ENCODE measurements at regions not wholly inside any gene's neighbourhood (a gene's known extent, or its start where the extent isn't known, plus 50 kb on each side); places are given as distances from the start of the nearest gene placed in this dataset.
"Not testable (repeated sequence)": the region's sequence is repeated elsewhere in the genome, so short reads cannot be mapped to it uniquely, and the experiment has no call there.

DNA sequence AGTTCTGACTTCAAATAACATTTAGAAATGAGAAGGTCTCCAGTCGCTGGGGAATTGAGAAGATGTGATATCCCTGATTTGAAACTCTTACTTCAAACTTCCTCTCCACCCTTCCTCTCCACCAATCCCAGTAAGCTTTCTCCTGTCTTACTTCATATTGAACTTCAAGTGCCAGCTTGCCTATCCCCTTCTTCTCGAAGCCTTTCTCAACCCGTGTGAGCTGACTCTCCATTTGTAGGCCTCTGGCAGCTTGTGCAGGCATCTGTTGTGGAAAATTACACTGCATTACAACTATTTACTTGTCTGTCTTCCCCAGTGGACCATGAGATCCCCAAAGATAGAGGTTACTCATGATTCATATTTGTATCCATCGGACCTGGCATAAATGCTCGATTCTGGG lies 280.8 kb upstream of the CDH5 start:
- no peak for DNase-seq

- DNase-seq = not testable (repeated sequence)
Measured at GRCh38 chr16:66084731-66085130, 281.8 kb upstream of the CDH5 start.

DNA sequence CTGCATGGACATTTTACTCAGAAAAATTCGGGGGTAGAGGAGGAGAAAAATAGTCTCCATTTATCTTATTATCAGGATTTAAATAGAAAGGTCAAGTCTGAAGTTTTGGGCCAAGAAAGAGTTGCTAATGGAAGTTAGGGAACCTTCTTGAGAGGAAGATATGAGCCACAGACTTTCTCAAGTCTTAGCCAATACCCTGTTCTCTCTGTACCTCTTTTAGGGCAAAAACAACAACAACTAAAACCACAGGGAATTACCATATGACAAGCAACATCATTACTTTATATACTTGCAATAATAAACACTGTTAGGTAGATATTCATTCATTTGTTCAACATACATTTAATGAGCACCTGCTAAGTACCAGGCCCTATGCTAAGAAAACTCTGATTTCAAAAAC lies 282.2 kb upstream of the CDH5 start:
- DNase-seq = no peak

GRCh38 chr16:66083171-66083570 lies 283.3 kb upstream of the CDH5 start:
- DNase-seq = no peak

- DNase-seq = no peak
Measured at GRCh38 chr16:66082424-66082823, 284.1 kb upstream of the CDH5 start.

DNA sequence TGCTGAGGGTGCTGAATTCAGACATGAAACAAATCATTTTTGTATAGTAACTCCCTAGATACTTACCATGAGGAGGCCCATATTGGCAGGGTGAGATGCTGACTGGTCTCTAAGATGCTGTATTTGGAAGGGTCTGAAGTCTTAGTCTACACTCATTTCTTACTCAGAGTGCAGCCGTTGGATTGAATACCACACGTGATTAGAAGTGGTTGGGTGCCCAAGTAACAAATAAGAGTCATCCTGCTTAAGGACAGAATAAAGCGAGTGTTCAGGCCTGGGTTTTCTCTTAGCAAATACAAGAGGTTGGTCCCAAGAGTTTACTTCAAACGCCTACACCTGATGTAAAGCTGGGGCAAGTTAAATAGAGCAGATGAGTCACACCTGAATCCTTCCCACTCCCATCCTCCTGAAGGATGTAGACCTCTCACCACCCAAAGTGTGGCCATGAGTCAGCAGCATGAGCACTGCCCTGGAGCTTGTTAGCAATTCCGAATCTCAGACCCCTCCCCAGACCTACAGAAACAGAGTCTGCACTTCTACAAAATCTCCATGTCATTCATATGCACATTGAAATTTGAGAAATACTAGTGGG lies 284.6 kb upstream of the CDH5 start:
- no peak for DNase-seq

DNA sequence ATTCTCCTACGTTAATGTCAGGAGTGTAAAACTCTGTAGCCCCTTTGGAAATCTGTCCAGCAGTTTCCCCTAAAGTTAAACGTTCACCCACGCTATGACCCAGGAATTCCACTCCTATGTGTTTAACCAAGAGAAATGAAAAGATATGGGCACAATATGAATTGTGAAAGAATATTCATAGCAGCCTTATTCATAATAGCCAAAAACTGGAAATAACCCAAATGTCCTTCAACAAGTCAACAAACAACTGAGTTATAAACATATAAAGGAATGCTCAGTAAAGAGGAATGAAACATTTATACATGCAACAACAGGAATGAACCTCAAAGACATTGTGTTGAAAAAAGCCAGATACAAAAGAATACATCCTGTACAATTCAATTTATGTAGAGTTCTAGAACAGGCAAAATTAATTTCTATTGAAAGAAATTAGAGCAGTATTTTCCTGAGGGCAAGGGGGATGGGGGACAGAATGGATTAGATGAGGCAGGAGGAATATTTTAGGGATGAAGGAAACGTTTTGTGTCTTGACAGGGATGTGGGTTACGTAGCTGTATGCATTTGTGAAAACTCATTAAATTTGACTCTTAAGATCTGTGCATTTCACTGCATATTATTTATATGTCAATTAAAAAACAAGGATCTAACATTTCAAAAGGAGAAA lies 286.7 kb upstream of the CDH5 start:
- DNase-seq = no peak

DNA sequence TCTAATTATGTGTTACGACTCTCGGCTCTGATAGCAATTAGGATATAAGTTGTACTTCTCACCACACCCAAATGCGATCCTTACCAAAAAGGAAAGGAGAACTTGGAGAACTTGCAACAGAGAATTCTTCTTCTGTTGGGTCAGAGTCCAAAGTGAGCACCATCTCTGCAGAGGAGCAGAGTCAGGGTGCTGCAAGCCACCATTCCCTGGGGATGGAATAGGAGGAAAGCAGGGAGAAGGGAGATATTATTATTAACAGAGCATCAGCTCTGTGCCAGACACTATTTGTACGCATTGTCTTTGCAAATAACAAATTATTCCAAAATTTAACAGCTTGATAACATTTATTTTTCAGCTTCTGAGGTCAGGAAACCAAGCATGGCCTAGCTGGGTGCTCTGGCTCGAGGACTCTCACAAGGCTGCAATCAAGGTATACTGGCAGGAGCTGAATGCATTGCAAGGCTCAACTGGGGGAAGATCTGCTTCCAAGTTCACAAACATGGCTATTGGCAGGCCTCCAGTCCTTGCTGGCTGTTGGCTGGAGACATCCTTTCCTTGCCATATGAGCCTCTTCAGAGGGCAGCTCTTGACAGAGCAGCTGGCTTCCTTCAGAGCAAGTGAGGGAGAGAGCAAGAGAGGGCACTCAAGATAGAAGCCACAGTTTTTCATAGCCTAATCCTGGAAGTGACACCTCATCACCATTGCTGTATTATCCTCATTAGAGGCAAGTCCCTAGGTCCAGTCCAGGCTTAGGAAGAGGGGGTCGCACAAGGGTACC lies 296.2 kb upstream of the CDH5 start:
- DNase-seq = peak; percentile 14

DNA sequence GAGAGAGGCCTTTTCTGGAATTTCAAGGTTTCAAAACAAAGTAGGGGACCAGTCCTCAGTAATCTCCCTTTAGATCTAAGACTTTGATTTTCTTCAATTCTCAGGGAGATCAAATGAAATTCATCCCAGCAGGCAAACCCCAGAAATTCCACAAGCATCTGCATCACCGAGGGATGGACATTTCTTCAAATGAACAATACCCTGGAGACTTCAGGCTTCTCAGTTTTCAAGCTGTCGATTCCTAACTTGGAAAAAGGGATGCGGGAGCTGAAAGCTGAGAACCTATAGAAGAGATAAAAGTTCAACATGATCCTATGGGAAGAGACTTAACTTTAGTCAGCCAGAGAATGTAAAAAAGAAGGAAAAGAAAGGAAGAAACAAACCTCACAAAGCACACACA lies 296.9 kb upstream of the CDH5 start:
- no peak for DNase-seq

DNA sequence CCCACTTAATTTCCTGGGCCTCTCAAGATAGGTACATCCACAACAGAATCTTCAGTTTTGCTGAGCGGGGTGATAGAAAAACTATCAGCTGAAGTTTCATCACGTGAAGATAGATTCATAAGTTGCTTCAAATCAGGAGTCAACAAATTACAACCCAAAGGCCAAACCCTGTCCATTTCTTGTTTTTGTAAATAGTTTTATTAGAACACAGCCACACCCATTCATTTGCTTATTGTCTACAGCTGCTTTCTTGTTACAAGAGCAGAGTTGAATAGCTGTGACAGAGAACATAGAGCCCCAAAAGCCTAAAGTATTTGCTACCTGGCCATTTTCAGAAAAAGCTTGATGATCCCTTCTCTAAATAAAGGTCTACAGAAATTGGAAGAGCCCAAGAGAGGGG lies 300.1 kb upstream of the CDH5 start:
- no peak for DNase-seq

DNA sequence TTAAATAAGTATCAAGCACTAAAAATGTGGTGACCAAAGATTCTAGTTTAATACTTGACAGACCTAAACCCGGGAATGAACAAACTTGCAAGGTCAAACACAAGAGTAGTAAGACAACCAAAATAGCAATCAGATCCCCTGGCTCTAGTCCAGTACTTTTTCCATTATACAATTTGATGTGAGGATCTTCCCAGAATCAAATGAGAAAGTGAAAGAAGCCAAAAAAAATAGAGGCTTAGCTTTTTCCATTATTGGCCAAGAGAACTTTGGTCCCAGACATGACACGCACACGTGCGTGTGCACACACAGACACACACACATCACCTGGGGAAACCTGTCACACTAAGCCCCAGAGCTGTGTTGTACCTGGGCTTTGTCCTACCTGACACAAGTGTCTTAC lies 300.6 kb upstream of the CDH5 start:
- no peak for DNase-seq

DNA sequence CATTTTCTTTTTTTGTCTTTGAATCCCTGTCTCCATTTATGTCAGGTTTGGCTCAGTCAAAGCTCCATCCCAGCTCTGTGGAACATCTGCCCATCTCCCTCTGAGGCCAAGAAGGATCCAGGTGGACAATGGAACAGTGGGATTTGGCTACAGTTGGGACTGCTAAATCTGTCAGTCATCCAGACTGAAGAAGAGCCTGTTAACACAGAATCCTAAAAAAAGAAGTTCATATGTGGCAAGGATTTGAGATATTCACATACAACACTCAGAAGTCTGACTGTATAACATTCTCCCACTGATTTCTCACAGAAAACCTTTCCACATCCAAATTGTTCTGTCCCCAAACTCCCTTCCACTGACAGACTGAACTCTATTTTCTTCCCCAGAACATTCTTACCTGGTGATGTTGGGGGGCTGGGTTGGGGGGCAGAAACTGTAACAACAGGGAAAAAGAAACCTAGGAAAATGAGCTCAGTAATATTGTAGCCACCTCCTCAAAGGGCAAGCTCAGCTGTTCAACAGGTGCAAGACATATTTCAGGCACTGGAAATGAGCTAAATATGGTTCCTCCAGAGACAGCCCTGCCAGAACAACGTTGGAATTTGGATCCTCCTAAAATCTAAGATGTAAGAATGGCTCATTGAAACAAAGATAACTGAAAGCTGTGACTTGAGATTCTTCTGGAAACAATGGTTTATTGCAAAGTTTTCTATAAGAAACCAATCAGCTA lies 301.5 kb upstream of the CDH5 start:
- DNase-seq = no peak

DNA sequence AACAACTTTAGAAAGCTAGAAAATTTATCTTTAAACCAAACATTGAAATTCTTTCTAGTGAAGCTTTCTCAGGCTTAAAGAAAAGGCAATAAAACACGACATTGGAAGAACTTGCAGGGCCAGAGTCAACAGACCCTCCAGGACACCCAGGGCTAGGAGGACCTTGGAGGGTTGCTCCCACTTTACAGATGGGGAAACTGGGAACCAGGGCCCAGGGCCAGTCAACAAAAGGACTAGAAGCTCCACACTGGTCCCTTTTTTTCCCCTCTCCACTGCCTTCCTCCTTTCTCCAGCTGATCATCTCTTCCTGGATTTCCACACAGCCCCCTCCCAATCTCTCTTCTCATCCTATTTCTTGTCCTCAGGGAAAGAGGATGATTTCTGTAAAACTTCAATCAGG lies 307.7 kb upstream of the CDH5 start:
- no peak for DNase-seq

DNA sequence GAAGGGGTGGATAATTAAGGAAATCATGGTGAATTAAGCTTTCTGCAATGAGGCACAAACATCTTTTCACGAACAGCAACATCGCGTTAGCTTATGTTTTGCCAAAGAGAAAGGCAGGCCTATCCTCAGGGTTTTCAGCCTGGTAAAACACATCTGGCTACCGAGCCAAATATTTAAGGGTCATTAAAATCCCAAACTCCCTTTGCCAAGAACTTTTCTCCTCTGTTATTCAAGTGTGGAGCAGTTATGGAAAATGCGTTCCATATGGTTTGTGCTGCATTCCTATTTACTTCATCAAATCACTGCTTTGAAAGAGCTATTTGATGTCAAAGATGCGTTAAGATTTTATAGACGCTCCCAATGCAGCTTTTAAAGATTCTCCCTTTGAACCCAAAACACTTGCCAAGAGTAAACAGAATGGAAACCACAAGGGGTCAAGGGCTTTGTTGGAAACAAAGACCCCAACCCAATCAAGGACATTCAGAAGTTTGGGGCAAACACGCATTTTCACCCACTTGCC lies 308.3 kb upstream of the CDH5 start:
- no peak for DNase-seq

DNA sequence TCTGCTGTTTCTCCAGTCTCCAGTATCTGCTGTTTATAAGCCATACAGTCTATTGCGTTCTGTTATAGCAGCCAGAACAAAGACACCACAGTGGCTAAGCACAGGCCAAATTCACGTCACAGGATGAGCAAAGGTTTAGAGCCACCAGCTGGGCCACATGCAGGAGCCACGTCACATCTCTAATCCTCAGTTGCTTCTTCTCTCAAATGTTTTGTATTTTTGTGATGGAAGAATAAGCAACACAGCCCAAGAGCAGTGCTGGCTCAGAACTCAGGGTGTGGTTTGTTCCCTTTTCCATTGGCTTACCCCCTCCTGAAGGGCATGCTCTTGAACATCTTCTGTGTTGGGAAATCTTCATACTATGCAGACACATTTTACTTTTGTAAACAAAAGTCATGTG lies 309.4 kb upstream of the CDH5 start:
- no peak for DNase-seq

DNA sequence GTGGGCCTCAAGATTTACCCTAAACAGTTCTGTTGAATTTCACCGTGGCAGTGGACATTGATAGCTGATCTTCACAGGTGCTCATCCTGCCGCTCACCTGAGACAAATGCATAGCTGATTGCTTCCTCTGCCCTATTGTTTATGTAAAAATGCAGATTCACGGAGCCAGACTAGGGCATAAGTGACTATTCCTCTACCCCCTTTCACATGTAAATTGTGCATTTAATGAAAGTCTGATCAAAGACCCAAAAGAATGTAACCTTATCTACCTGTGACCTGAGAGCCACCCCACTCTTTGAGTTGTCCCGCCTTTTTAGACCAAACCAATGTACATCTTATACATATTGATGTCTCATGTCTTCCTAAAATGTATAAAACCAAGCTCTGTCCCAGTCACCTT lies 312.4 kb upstream of the CDH5 start:
- no peak for DNase-seq

GRCh38 chr16:66052745-66053144 lies 313.7 kb upstream of the CDH5 start:
- DNase-seq = no peak

- DNase-seq = no peak
Measured at GRCh38 chr16:66050991-66051390, 315.5 kb upstream of the CDH5 start.

- DNase-seq = no peak
Measured at GRCh38 chr16:66049865-66050264, 316.6 kb upstream of the CDH5 start.

- no peak for DNase-seq
Measured at GRCh38 chr16:66045626-66046025, 320.9 kb upstream of the CDH5 start.

DNA sequence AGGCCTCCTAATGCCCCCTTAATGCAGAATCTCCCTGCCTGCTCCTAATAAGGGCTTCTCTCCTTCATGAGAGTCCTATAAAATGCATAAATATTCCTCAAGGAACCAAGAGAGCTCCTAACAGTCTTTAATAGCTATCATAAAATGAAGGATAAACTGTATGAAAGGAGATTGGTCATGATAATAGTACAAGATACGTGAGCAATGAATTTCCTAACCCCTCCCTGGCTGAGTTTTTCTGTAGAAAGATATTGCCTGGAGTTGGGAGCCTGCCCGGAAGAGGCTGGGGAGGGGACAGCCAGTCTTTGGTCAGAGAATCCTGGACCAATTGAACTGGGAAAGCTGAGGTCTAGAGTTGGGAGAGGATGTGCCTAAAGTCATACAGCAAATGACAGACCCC lies 321.9 kb upstream of the CDH5 start:
- DNase-seq = no peak

- DNase-seq = peak; percentile 21
Measured at GRCh38 chr16:66044089-66044488, 322.4 kb upstream of the CDH5 start.

- no peak for DNase-seq
Measured at GRCh38 chr16:66043326-66043725, 323.2 kb upstream of the CDH5 start.

GRCh38 chr16:66042341-66042740 lies 324.1 kb upstream of the CDH5 start:
- DNase-seq = no peak
